ENCODE measurements at regions not wholly inside any gene's neighbourhood (a gene's known extent, or its start where the extent isn't known, plus 50 kb on each side); places are given as distances from the start of the nearest gene placed in this dataset.

DNA sequence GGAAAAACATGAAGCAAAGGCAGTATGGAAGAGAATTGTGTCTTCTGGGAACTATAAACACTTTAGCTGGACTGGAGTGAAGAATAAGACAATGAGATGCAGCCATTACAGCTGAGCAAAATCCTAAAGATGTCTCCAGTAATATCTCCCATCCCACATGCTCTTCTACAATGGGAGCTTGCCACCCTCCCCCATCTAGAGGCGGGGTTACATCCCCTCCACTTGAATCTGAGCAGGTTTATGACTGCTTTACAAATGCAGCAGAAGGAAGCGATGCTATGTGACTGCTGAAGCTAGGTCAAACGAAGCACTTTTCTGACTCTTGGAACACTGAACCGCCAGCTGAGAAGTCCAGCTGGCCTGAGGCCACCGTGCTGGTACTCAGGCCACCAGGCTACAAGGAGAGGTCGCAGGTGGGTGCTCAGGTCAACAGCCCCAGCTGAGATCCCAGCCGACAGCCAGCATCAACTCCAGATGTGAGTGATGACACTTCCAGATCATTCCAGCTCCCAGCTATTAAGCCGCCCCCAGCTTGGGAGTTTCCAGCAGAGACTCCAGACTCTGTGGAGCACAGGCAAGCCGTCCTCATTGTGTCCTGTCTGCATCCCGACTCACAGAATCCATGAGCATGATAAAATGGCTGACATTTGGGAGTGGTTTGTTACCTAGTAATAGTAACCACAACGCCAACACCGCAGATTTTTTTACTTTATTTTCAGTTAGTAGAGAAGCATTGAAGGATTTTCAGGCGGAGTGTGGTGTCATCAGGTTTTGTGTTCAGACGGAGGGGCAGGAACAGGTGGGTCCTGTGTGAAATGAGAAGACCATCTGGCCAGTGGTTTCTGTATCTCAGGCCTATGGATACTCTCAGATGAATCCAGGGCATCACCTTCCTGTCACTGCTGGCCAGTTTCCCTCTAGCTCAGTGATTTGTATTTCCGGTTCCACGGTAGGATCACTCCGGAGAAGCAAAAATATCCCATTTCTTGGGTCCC is 89.3 kb downstream of the NPY start:
- H3K79me2 ChIP-seq (ENCODE audit: low read length): no peaks in the 10 kb centered on the region
- H3K9ac ChIP-seq (ENCODE audit: low read length): no peak overlapping the region
- no peaks in the 10 kb centered on the region for H3K27me3 ChIP-seq (ENCODE audit: low read depth, low read length)
- TF ChIP-seq, protein P1, sequence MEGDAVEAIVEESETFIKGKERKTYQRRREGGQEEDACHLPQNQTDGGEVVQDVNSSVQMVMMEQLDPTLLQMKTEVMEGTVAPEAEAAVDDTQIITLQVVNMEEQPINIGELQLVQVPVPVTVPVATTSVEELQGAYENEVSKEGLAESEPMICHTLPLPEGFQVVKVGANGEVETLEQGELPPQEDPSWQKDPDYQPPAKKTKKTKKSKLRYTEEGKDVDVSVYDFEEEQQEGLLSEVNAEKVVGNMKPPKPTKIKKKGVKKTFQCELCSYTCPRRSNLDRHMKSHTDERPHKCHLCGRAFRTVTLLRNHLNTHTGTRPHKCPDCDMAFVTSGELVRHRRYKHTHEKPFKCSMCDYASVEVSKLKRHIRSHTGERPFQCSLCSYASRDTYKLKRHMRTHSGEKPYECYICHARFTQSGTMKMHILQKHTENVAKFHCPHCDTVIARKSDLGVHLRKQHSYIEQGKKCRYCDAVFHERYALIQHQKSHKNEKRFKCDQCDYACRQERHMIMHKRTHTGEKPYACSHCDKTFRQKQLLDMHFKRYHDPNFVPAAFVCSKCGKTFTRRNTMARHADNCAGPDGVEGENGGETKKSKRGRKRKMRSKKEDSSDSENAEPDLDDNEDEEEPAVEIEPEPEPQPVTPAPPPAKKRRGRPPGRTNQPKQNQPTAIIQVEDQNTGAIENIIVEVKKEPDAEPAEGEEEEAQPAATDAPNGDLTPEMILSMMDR (IDR thresholded peaks at IDR 0.05; ENCODE audit: low read depth, low read length): no peak
- no peak for TF ChIP-seq EZH2phosphoT487 (IDR thresholded peaks at IDR 0.05; ENCODE audit: low read depth)
- H3K4me2 ChIP-seq (ENCODE audit: low read length): no peak overlapping the region
- H3K9me3 ChIP-seq (ENCODE audit: insufficient read depth, low read length): no peaks in the 10 kb centered on the region
- no peak overlapping the region for H3K4me3 ChIP-seq (ENCODE audit: low read length)
- no peak overlapping the region for H2AFZ ChIP-seq (ENCODE audit: low read depth, low read length)
- H3K27ac ChIP-seq (ENCODE audit: low read length): no peak overlapping the region
- no peaks in the 10 kb centered on the region for H4K20me1 ChIP-seq (ENCODE audit: insufficient read depth, low read length)
- H3K4me1 ChIP-seq (ENCODE audit: low read length): no peaks in the 10 kb centered on the region
- no peaks in the 10 kb centered on the region for H3K36me3 ChIP-seq (replicated peaks; ENCODE audit: low read depth, low read length)

DNA sequence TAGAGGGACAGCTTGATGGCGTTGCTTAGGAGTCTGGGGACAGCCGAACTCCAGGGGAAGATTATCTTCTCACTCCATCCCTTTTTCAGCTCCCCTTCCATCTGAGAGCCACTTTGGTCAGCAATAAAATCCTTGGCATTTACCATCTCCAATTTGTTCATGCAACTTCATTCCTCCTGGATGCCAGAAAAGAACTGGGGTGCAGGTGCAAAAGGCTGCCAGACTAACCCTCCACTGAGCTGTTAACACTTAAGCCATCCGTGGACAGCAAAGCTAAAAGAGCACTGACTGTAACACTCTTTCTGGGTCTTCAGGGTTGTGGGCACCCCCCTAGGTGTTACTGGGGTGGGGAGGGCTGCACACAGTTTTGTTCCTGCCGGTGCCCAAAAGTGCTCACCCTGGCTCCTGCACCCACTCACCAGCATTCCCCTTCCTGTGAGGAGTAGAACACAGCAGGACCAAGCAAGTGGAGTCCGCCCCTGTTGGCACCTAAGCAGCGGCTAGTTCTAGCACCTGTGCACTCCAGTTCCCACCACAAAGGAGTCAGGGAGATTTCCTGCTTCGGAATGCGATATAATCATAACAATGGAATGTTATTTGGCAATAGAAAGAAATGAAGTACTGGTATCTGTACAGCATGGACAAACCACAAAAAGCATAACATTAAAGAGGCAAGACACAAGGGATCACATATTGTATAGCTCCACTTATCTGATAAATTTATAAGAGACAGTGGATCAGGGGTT is 95.1 kb downstream of the NPY start:
- H3K79me2 ChIP-seq (ENCODE audit: low read length): no peaks in the 10 kb centered on the region
- no peaks in the 10 kb centered on the region for H4K20me1 ChIP-seq (ENCODE audit: insufficient read depth, low read length)
- no peak overlapping the region for H3K4me2 ChIP-seq (ENCODE audit: low read length)
- H3K27me3 ChIP-seq (ENCODE audit: low read depth, low read length): no peaks in the 10 kb centered on the region
- H3K36me3 ChIP-seq (replicated peaks; ENCODE audit: low read depth, low read length): no peaks in the 10 kb centered on the region
- H3K9ac ChIP-seq (ENCODE audit: low read length): no peak overlapping the region
- no peaks in the 10 kb centered on the region for H3K9me3 ChIP-seq (ENCODE audit: insufficient read depth, low read length)
- H3K27ac ChIP-seq (ENCODE audit: low read length): no peak overlapping the region
- TF ChIP-seq EZH2phosphoT487 (IDR thresholded peaks at IDR 0.05; ENCODE audit: low read depth): no peak
- TF ChIP-seq, protein P1 (IDR thresholded peaks at IDR 0.05; ENCODE audit: low read depth, low read length): no peak
- H2AFZ ChIP-seq (ENCODE audit: low read depth, low read length): no peak overlapping the region
- H3K4me1 ChIP-seq (ENCODE audit: low read length): no peaks in the 10 kb centered on the region; the same call in 1 of the 2 replicates
- H3K4me3 ChIP-seq (ENCODE audit: low read length): no peak overlapping the region

DNA sequence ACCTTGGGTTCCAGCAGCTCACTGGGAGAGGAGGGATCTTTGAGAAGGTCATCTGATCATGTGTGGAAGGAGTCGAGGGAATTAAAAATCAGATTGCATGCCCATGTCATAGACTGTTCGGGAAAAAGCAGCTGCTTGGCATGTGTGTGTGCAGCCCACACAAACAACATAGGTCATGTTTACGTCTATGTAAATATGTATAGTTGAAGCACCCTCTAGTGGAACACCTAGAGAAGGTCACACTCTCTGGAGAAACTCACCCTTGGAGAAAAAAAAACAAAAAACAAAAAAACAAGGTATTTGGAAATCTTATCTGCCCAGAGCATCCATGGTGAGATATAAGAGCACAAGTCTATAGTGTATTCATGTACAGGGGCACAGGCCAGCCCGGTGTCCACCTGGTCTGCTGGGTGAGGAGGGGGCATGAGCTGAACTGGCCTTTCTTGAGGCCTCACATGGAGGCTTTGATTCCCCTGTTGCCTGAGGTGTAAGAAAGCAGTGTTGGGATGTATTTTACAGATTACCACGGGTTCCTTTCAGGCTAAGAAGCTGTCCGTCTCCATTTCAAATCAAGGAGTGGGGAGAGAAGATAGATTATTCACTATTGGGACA is 98.0 kb downstream of the NPY start:
- TF ChIP-seq, protein P1 (IDR thresholded peaks at IDR 0.05; ENCODE audit: low read depth, low read length): peak; percentile 57
- no peak for TF ChIP-seq EZH2phosphoT487 (IDR thresholded peaks at IDR 0.05; ENCODE audit: low read depth)
- no peak overlapping the region for H3K4me3 ChIP-seq (ENCODE audit: low read length)
- no peaks in the 10 kb centered on the region for H4K20me1 ChIP-seq (ENCODE audit: insufficient read depth, low read length)
- H3K79me2 ChIP-seq (ENCODE audit: low read length): no peaks in the 10 kb centered on the region
- no peaks in the 10 kb centered on the region; the same call in 1 of the 2 replicates for H3K4me1 ChIP-seq (ENCODE audit: low read length)
- H2AFZ ChIP-seq (ENCODE audit: low read depth, low read length): no peak overlapping the region
- no peaks in the 10 kb centered on the region for H3K36me3 ChIP-seq (replicated peaks; ENCODE audit: low read depth, low read length)
- no peak overlapping the region for H3K27ac ChIP-seq (ENCODE audit: low read length)
- no peak overlapping the region for H3K4me2 ChIP-seq (ENCODE audit: low read length)
- H3K27me3 ChIP-seq (ENCODE audit: low read depth, low read length): no peaks in the 10 kb centered on the region
- H3K9ac ChIP-seq (ENCODE audit: low read length): no peak overlapping the region
- H3K9me3 ChIP-seq (ENCODE audit: insufficient read depth, low read length): no peaks in the 10 kb centered on the region

All from OCI-LY3 (cell line).